DND-41 (cell line): ENCODE measurements at regions not wholly inside any gene's neighbourhood (a gene's known extent, or its start where the extent isn't known, plus 50 kb on each side); places are given as distances from the start of the nearest gene placed in this dataset.

Source experiments
- CTCF ChIP-seq: IDR thresholded peaks from 2 replicates; pipeline ENCODE4 v1.5.1; 2012; ENCODE audit warnings: borderline replicate concordance, low read length, moderate library complexity, mild to moderate bottlenecking; ENCODE audit not compliant: poor library complexity, severe bottlenecking; ENCODE audit errors: extremely low read depth
- EZH2 ChIP-seq: IDR thresholded peaks from 3 replicates; pipeline ENCODE4 v1.6.1; 2012; ENCODE audit warnings: borderline replicate concordance, low read depth, mild to moderate bottlenecking, moderate library complexity, low read length, inconsistent platforms; ENCODE audit not compliant: severe bottlenecking

GRCh38 chr13:44120849-44121755 is 241.4 kb downstream of the LACC1 start:
- TF ChIP-seq CTCF (no peak), EZH2 (no peak)
